ENCODE measurements at regions not wholly inside any gene's neighbourhood (a gene's known extent, or its start where the extent isn't known, plus 50 kb on each side); places are given as distances from the start of the nearest gene placed in this dataset.
"Not testable (repeated sequence)": the region's sequence is repeated elsewhere in the genome, so short reads cannot be mapped to it uniquely, and the experiment has no call there.

GRCh38 chr7:6988608-6989007, 162.5 kb upstream of the CCZ1B start:
- not testable (repeated sequence) for DNase-seq; H3K4me3 ChIP-seq (ENCODE audit: low read length); H3K27me3 ChIP-seq (ENCODE audit: control insufficient read depth, insufficient read depth, low read length); H3K27ac ChIP-seq (ENCODE audit: low read length); H3K9me3 ChIP-seq (ENCODE audit: control insufficient read depth, low read depth, low read length); H3K36me3 ChIP-seq (ENCODE audit: control insufficient read depth, insufficient read depth, low read length)
- peaks cover 15% of the 10 kb centered on the region for H3K4me1 ChIP-seq (ENCODE audit: control insufficient read depth, insufficient read depth, low read length)
- no CpG with 5 or more reads among the region's 6 CpGs for WGBS (ENCODE audit: insufficient coverage, low lambda C conversion rate)

GRCh38 chr7:6989968-6990367, 163.9 kb upstream of the CCZ1B start:
- peak overlapping the region; percentile 88 for H3K27ac ChIP-seq (ENCODE audit: low read length)
- not testable (repeated sequence) for H3K36me3 ChIP-seq (ENCODE audit: control insufficient read depth, insufficient read depth, low read length)

GRCh38 chr7:6990426-6991152, 164.5 kb upstream of the CCZ1B start:
- peak overlapping the region; percentile 45 for H3K4me3 ChIP-seq (ENCODE audit: low read length)
- H3K27me3 ChIP-seq (ENCODE audit: control insufficient read depth, insufficient read depth, low read length); H3K9me3 ChIP-seq (ENCODE audit: control insufficient read depth, low read depth, low read length); H3K36me3 ChIP-seq (ENCODE audit: control insufficient read depth, insufficient read depth, low read length): not testable (repeated sequence)
- no CpG with 5 or more reads among the region's 7 CpGs for WGBS (ENCODE audit: insufficient coverage, low lambda C conversion rate)
- DNase-seq: peak; percentile 76 to 84
- peak overlapping the region; percentile 88 for H3K27ac ChIP-seq (ENCODE audit: low read length)
- H3K4me1 ChIP-seq (ENCODE audit: control insufficient read depth, insufficient read depth, low read length): peaks cover 19% of the 10 kb centered on the region

More at GRCh38 chr7:6989968-6990367, 163.9 kb upstream of the CCZ1B start:
- H3K4me1 ChIP-seq (ENCODE audit: control insufficient read depth, insufficient read depth, low read length): peaks cover 19% of the 10 kb centered on the region
- not testable (repeated sequence) for H3K4me3 ChIP-seq (ENCODE audit: low read length); H3K9me3 ChIP-seq (ENCODE audit: control insufficient read depth, low read depth, low read length); H3K27me3 ChIP-seq (ENCODE audit: control insufficient read depth, insufficient read depth, low read length)
- DNase-seq: peak in 1 of 2 donors; percentile 57
- WGBS (ENCODE audit: insufficient coverage, low lambda C conversion rate): no CpG with 5 or more reads among the region's 5 CpGs

- H3K27ac ChIP-seq (ENCODE audit: low read length): peak overlapping the region; percentile 88
Measured at GRCh38 chr7:6991169-6991611, 165.1 kb upstream of the CCZ1B start.

GRCh38 chr7:6991686-6992085, 165.6 kb upstream of the CCZ1B start:
- peaks cover 19% of the 10 kb centered on the region for H3K4me1 ChIP-seq (ENCODE audit: control insufficient read depth, insufficient read depth, low read length)
- not testable (repeated sequence) for H3K36me3 ChIP-seq (ENCODE audit: control insufficient read depth, insufficient read depth, low read length); DNase-seq; H3K27me3 ChIP-seq (ENCODE audit: control insufficient read depth, insufficient read depth, low read length); H3K9me3 ChIP-seq (ENCODE audit: control insufficient read depth, low read depth, low read length)
- H3K4me3 ChIP-seq (ENCODE audit: low read length): peak overlapping the region; percentile 45
- whole genome bisulfite sequencing (ENCODE audit: insufficient coverage, low lambda C conversion rate): no CpG with 5 or more reads among the region's 12 CpGs
- H3K27ac ChIP-seq (ENCODE audit: low read length): peak overlapping the region; percentile 88

More at GRCh38 chr7:6991169-6991611, 165.1 kb upstream of the CCZ1B start:
- not testable (repeated sequence) for H3K27me3 ChIP-seq (ENCODE audit: control insufficient read depth, insufficient read depth, low read length); H3K36me3 ChIP-seq (ENCODE audit: control insufficient read depth, insufficient read depth, low read length); H3K9me3 ChIP-seq (ENCODE audit: control insufficient read depth, low read depth, low read length)
- WGBS (ENCODE audit: insufficient coverage, low lambda C conversion rate): no CpG with 5 or more reads among the region's 13 CpGs
- Histone ChIP-seq H3K4me1 (ENCODE audit: control insufficient read depth, insufficient read depth, low read length) (peaks cover 19% of the 10 kb centered on the region), H3K4me3 (ENCODE audit: low read length) (peak overlapping the region; percentile 45)
- DNase-seq: peak; percentile 85 to 91

- H3K36me3 ChIP-seq (ENCODE audit: control insufficient read depth, insufficient read depth, low read length); H3K9me3 ChIP-seq (ENCODE audit: control insufficient read depth, low read depth, low read length); H3K27me3 ChIP-seq (ENCODE audit: control insufficient read depth, insufficient read depth, low read length): not testable (repeated sequence)
- H3K27ac ChIP-seq (ENCODE audit: low read length): peak overlapping the region; percentile 88
- H3K4me3 ChIP-seq (ENCODE audit: low read length): peak overlapping the region; percentile 45
- peak; percentile 38 to 49 for DNase-seq
- peaks cover 19% of the 10 kb centered on the region for H3K4me1 ChIP-seq (ENCODE audit: control insufficient read depth, insufficient read depth, low read length)
- WGBS (ENCODE audit: insufficient coverage, low lambda C conversion rate): 14% methylated on average over 1 of the region's 11 CpGs
Measured at GRCh38 chr7:6992133-6992532, 166.1 kb upstream of the CCZ1B start.

- not testable (repeated sequence) for H3K27me3 ChIP-seq (ENCODE audit: control insufficient read depth, insufficient read depth, low read length); H3K4me3 ChIP-seq (ENCODE audit: low read length); H3K27ac ChIP-seq (ENCODE audit: low read length); DNase-seq; H3K36me3 ChIP-seq (ENCODE audit: control insufficient read depth, insufficient read depth, low read length); H3K9me3 ChIP-seq (ENCODE audit: control insufficient read depth, low read depth, low read length)
- no CpG with 5 or more reads among the region's 16 CpGs for WGBS (ENCODE audit: insufficient coverage, low lambda C conversion rate)
- H3K4me1 ChIP-seq (ENCODE audit: control insufficient read depth, insufficient read depth, low read length): peaks cover 13% of the 10 kb centered on the region
Measured at GRCh38 chr7:6995026-6995425, 169.0 kb upstream of the CCZ1B start.

GRCh38 chr7:6995493-6996289, 169.6 kb upstream of the CCZ1B start:
- not testable (repeated sequence) for H3K4me3 ChIP-seq (ENCODE audit: low read length); H3K9me3 ChIP-seq (ENCODE audit: control insufficient read depth, low read depth, low read length); H3K27ac ChIP-seq (ENCODE audit: low read length); DNase-seq; H3K27me3 ChIP-seq (ENCODE audit: control insufficient read depth, insufficient read depth, low read length); H3K36me3 ChIP-seq (ENCODE audit: control insufficient read depth, insufficient read depth, low read length)
- no CpG with 5 or more reads among the region's 7 CpGs for WGBS (ENCODE audit: insufficient coverage, low lambda C conversion rate)
- peaks cover 13% of the 10 kb centered on the region for H3K4me1 ChIP-seq (ENCODE audit: control insufficient read depth, insufficient read depth, low read length)

GRCh38 chr7:6999067-6999666, 173.1 kb upstream of the CCZ1B start:
- H3K4me3 ChIP-seq (ENCODE audit: low read length); DNase-seq; H3K27me3 ChIP-seq (ENCODE audit: control insufficient read depth, insufficient read depth, low read length); H3K27ac ChIP-seq (ENCODE audit: low read length); H3K9me3 ChIP-seq (ENCODE audit: control insufficient read depth, low read depth, low read length); H3K36me3 ChIP-seq (ENCODE audit: control insufficient read depth, insufficient read depth, low read length); H3K4me1 ChIP-seq (ENCODE audit: control insufficient read depth, insufficient read depth, low read length): not testable (repeated sequence)
- WGBS (ENCODE audit: insufficient coverage, low lambda C conversion rate): 83% methylated on average over 2 of the region's 5 CpGs

GRCh38 chr7:7002418-7003062, 176.5 kb upstream of the CCZ1B start:
- Histone ChIP-seq H3K36me3 (ENCODE audit: control insufficient read depth, insufficient read depth, low read length) (no peaks in the 10 kb centered on the region), H3K4me1 (ENCODE audit: control insufficient read depth, insufficient read depth, low read length) (no peaks in the 10 kb centered on the region), H3K27me3 (ENCODE audit: control insufficient read depth, insufficient read depth, low read length) (no peaks in the 10 kb centered on the region), H3K9me3 (ENCODE audit: control insufficient read depth, low read depth, low read length) (peaks cover 5% of the 10 kb centered on the region), H3K4me3 (ENCODE audit: low read length) (no peak overlapping the region), H3K27ac (ENCODE audit: low read length) (no peak overlapping the region)
- no CpG with 5 or more reads among the region's 2 CpGs for WGBS (ENCODE audit: insufficient coverage, low lambda C conversion rate)
- DNase-seq: no peak

Measured in large intestine (tissue), 3 donors.